Smooth muscle cell (in vitro differentiated cells): ENCODE measurements at regions not wholly inside any gene's neighbourhood (a gene's known extent, or its start where the extent isn't known, plus 50 kb on each side); places are given as distances from the start of the nearest gene placed in this dataset.

Experiments
- DNase-seq: peaks from one replicate; lab custom pipeline; 2025; ENCODE audit not compliant: unreplicated experiment; lab: John Stamatoyannopoulos, UW
- H2AFZ ChIP-seq: fragments of 200-600 bp; sonication (generic); 2 replicates; pipeline ENCODE4 v1.6.0; 2016; ENCODE audit warnings: antibody characterized with exemption, low read depth, mild to moderate bottlenecking
- H3F3A ChIP-seq: fragments of 200-600 bp; sonication (generic); 2 replicates; pipeline ENCODE4 v1.6.0; 2017; ENCODE audit warnings: antibody characterized with exemption, low read depth
- H3K27ac ChIP-seq: fragments of 200-600 bp; sonication (generic); 2 replicates; pipeline ENCODE4 v1.5.1; 2016; ENCODE audit warnings: low read depth, mild to moderate bottlenecking
- H3K27me3 ChIP-seq: fragments of 200-600 bp; sonication (generic); 2 replicates; pipeline ENCODE4 v1.6.1; 2016; ENCODE audit warnings: low read depth, mild to moderate bottlenecking
- H3K36me3 ChIP-seq: fragments of 200-600 bp; sonication (generic); 2 replicates; pipeline ENCODE4 v1.5.1; 2016; ENCODE audit warnings: low read depth
- H3K4me1 ChIP-seq: fragments of 200-600 bp; sonication (generic); 2 replicates; pipeline ENCODE4 v1.5.1; 2016; ENCODE audit warnings: low read depth
- H3K4me2 ChIP-seq: fragments of 200-600 bp; sonication (generic); 2 replicates; pipeline ENCODE4 v1.6.0; 2016; ENCODE audit warnings: mild to moderate bottlenecking
- H3K4me3 ChIP-seq: fragments of 200-600 bp; sonication (generic); 2 replicates; pipeline ENCODE4 v1.5.1; 2016; ENCODE audit warnings: mild to moderate bottlenecking
- H3K79me2 ChIP-seq: fragments of 200-600 bp; sonication (generic); 2 replicates; pipeline ENCODE4 v1.6.0; 2016; ENCODE audit warnings: low read depth, mild to moderate bottlenecking
- H3K9ac ChIP-seq: fragments of 200-600 bp; sonication (generic); 2 replicates; pipeline ENCODE4 v1.6.0; 2016; ENCODE audit warnings: low read depth
- H3K9me3 ChIP-seq: fragments of 200-600 bp; sonication (generic); replicated peaks from 2 replicates; pipeline ENCODE4 v1.5.1; 2016; ENCODE audit warnings: low read depth
- H4K20me1 ChIP-seq: fragments of 200-600 bp; sonication (generic); 2 replicates; pipeline ENCODE4 v1.6.0; 2016; ENCODE audit warnings: low read depth
- CTCF ChIP-seq: fragments of 200-600 bp; sonication (generic); IDR thresholded peaks from 2 replicates; pipeline ENCODE4 v1.5.1; 2017; ENCODE audit warnings: borderline replicate concordance, mild to moderate bottlenecking, antibody characterized with exemption; ENCODE audit not compliant: insufficient read depth, poor library complexity, severe bottlenecking
- WGBS: methylation state at CpG from one replicate; pipeline ENCODE4 v1.1.7; 2016; ENCODE audit warnings: low lambda C conversion rate; 5-methylcytosine and 5-hydroxymethylcytosine counted together

DNA sequence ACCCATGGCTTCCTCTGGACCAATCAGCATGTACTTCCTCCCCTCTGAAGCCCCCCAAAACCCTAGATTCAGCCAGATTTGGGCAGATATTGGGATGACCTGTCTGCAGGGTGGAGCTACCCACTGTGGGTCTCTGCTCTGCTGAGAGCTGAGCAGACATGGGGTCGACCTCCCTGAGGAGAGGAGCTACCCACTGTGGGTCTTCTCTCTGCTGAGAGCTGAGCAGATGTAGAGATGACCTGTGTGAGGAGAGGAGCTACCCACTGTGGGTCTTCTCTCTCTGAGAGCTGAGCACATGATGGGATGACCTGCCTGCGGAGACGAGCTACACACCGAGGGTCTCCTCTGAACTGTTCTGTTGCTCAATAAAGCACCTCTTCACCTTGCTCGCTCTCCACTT is 89.6 kb downstream of the CAVIN4 start:
- H2AFZ ChIP-seq = no peak overlapping the region
- no peaks in the 10 kb centered on the region for H3K79me2 ChIP-seq
- TF ChIP-seq CTCF = no peak
- H3K27me3 ChIP-seq = no peaks in the 10 kb centered on the region
- no peaks in the 10 kb centered on the region for H4K20me1 ChIP-seq
- H3K4me2 ChIP-seq = no peak overlapping the region
- no peak overlapping the region for H3K27ac ChIP-seq
- H3K36me3 ChIP-seq = no peaks in the 10 kb centered on the region
- 80% methylated on average over 5 of the region's 5 CpGs for WGBS
- H3K9me3 ChIP-seq = no peaks in the 10 kb centered on the region
- DNase-seq = no peak
- H3F3A ChIP-seq = no peaks in the 10 kb centered on the region
- no peak overlapping the region for H3K4me3 ChIP-seq
- H3K9ac ChIP-seq = no peak overlapping the region
- H3K4me1 ChIP-seq = no peaks in the 10 kb centered on the region

- 69% methylated on average over 6 of the region's 6 CpGs for WGBS
- no peak overlapping the region for H3K4me2 ChIP-seq
- no peak for DNase-seq
- no peaks in the 10 kb centered on the region for H3K9me3 ChIP-seq
- no peaks in the 10 kb centered on the region for H4K20me1 ChIP-seq
- H3K4me1 ChIP-seq = no peaks in the 10 kb centered on the region
- H3K9ac ChIP-seq = no peak overlapping the region
- H3K79me2 ChIP-seq = no peaks in the 10 kb centered on the region
- no peaks in the 10 kb centered on the region for H3F3A ChIP-seq
- H3K27ac ChIP-seq = no peak overlapping the region
- no peak overlapping the region for H2AFZ ChIP-seq
- TF ChIP-seq CTCF = no peak
- H3K4me3 ChIP-seq = no peak overlapping the region
- H3K36me3 ChIP-seq = no peaks in the 10 kb centered on the region
- no peaks in the 10 kb centered on the region for H3K27me3 ChIP-seq
Observed at GRCh38 chr9:100668024-100668423, 90.1 kb downstream of the CAVIN4 start.

DNA sequence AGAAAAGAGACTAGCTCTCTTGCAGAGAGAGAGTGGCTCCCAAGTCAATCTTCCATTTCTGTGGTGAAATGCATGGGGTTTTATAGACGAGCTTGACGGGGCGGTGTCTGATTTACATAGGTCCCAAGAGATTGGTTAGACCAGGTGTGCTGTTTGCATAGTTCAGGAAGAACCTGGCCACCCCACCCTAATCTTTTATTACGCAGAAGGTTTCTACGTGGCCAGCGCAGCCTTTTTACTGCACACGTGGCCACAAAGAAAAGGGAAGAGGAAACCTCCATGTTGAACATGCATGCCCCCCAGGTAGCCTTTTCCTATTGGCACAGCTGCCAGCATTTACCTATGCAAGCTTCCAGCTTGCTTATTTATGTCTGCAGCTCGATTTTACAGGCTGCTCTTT is 92.1 kb downstream of the CAVIN4 start:
- no peaks in the 10 kb centered on the region for H4K20me1 ChIP-seq
- no peak overlapping the region for H3K4me2 ChIP-seq
- DNase-seq = no peak
- H3F3A ChIP-seq = no peaks in the 10 kb centered on the region
- no peak overlapping the region for H3K27ac ChIP-seq
- H2AFZ ChIP-seq = no peak overlapping the region
- WGBS = 74% methylated on average over 8 of the region's 8 CpGs
- H3K27me3 ChIP-seq = no peaks in the 10 kb centered on the region
- TF ChIP-seq CTCF = no peak
- H3K36me3 ChIP-seq = no peaks in the 10 kb centered on the region
- no peak overlapping the region for H3K9ac ChIP-seq
- H3K79me2 ChIP-seq = no peaks in the 10 kb centered on the region
- H3K4me3 ChIP-seq = no peak overlapping the region
- no peaks in the 10 kb centered on the region for H3K9me3 ChIP-seq
- H3K4me1 ChIP-seq = no peaks in the 10 kb centered on the region

GRCh38 chr9:100670719-100671118 is 92.8 kb downstream of the CAVIN4 start:
- Histone ChIP-seq H3K4me1 (no peaks in the 10 kb centered on the region), H4K20me1 (no peaks in the 10 kb centered on the region), H3K79me2 (no peaks in the 10 kb centered on the region), H2AFZ (no peak overlapping the region), H3K4me2 (no peak overlapping the region), H3K9me3 (no peaks in the 10 kb centered on the region), H3K4me3 (no peak overlapping the region), H3K36me3 (no peaks in the 10 kb centered on the region), H3K27ac (no peak overlapping the region), H3K9ac (no peak overlapping the region), H3K27me3 (no peaks in the 10 kb centered on the region), H3F3A (no peaks in the 10 kb centered on the region)
- WGBS = 60% methylated on average over 2 of the region's 2 CpGs
- TF ChIP-seq CTCF = no peak
- DNase-seq = no peak
